Smooth muscle cell (in vitro differentiated cells): ENCODE measurements at regions not wholly inside any gene's neighbourhood (a gene's known extent, or its start where the extent isn't known, plus 50 kb on each side); places are given as distances from the start of the nearest gene placed in this dataset.

Experiments used
- DNase-seq: peaks from one replicate; lab custom pipeline; 2025; ENCODE audit not compliant: unreplicated experiment; lab: John Stamatoyannopoulos, UW
- H2AFZ ChIP-seq: fragments of 200-600 bp; sonication (generic); 2 replicates; pipeline ENCODE4 v1.6.0; 2016; ENCODE audit warnings: antibody characterized with exemption, low read depth, mild to moderate bottlenecking
- H3F3A ChIP-seq: fragments of 200-600 bp; sonication (generic); 2 replicates; pipeline ENCODE4 v1.6.0; 2017; ENCODE audit warnings: antibody characterized with exemption, low read depth
- H3K27ac ChIP-seq: fragments of 200-600 bp; sonication (generic); 2 replicates; pipeline ENCODE4 v1.5.1; 2016; ENCODE audit warnings: low read depth, mild to moderate bottlenecking
- H3K27me3 ChIP-seq: fragments of 200-600 bp; sonication (generic); 2 replicates; pipeline ENCODE4 v1.6.1; 2016; ENCODE audit warnings: low read depth, mild to moderate bottlenecking
- H3K36me3 ChIP-seq: fragments of 200-600 bp; sonication (generic); 2 replicates; pipeline ENCODE4 v1.5.1; 2016; ENCODE audit warnings: low read depth
- H3K4me1 ChIP-seq: fragments of 200-600 bp; sonication (generic); 2 replicates; pipeline ENCODE4 v1.5.1; 2016; ENCODE audit warnings: low read depth
- H3K4me2 ChIP-seq: fragments of 200-600 bp; sonication (generic); 2 replicates; pipeline ENCODE4 v1.6.0; 2016; ENCODE audit warnings: mild to moderate bottlenecking
- H3K4me3 ChIP-seq: fragments of 200-600 bp; sonication (generic); 2 replicates; pipeline ENCODE4 v1.5.1; 2016; ENCODE audit warnings: mild to moderate bottlenecking
- H3K79me2 ChIP-seq: fragments of 200-600 bp; sonication (generic); 2 replicates; pipeline ENCODE4 v1.6.0; 2016; ENCODE audit warnings: low read depth, mild to moderate bottlenecking
- H3K9ac ChIP-seq: fragments of 200-600 bp; sonication (generic); 2 replicates; pipeline ENCODE4 v1.6.0; 2016; ENCODE audit warnings: low read depth
- H3K9me3 ChIP-seq: fragments of 200-600 bp; sonication (generic); replicated peaks from 2 replicates; pipeline ENCODE4 v1.5.1; 2016; ENCODE audit warnings: low read depth
- H4K20me1 ChIP-seq: fragments of 200-600 bp; sonication (generic); 2 replicates; pipeline ENCODE4 v1.6.0; 2016; ENCODE audit warnings: low read depth
- WGBS: methylation state at CpG from one replicate; pipeline ENCODE4 v1.1.7; 2016; ENCODE audit warnings: low lambda C conversion rate; 5-methylcytosine and 5-hydroxymethylcytosine counted together
- TF ChIP-seq, protein P1 (sequence below): fragments of 200-600 bp; sonication (generic); IDR thresholded peaks from 2 replicates; pipeline ENCODE4 v1.5.1; 2017; ENCODE audit warnings: borderline replicate concordance, mild to moderate bottlenecking, antibody characterized with exemption; ENCODE audit not compliant: insufficient read depth, poor library complexity, severe bottlenecking

DNA sequence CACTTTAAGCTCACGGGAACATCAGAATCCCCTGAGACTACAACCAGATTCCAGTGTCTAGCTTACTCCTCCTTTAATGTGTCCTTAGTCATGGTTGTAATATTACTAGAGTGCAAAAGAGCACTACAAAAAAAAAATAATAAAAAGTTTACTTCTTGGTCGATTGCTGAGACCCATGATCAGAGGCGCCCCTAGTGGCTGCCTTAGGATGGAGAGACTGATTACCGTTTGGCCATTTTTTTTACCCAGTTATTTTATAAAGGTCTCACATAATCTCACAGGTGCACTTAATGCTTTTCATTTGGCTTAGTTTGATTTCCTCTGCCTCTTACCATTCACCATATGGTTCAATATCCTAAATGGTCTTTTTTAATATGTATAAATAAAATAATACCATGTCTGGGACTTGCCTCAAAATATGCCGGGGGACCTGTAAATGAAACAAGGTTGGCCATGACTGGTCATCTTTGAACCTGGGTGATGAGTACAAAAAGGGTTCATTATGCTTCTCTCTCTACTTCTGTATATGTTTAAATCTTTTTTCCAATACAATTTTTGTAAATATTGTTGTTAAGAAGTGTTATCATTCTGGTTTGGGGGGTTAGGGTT lies 331.5 kb upstream of the NFE2L3 start:
- H3F3A ChIP-seq = no peaks in the 10 kb centered on the region
- H4K20me1 ChIP-seq = no peaks in the 10 kb centered on the region
- no peak for DNase-seq
- no peak overlapping the region for H3K4me2 ChIP-seq
- H3K9me3 ChIP-seq = no peaks in the 10 kb centered on the region
- no peaks in the 10 kb centered on the region for H3K27me3 ChIP-seq
- H3K36me3 ChIP-seq = no peaks in the 10 kb centered on the region
- WGBS = 74% methylated on average over 5 of the region's 5 CpGs
- H3K79me2 ChIP-seq = no peaks in the 10 kb centered on the region
- H3K27ac ChIP-seq = no peak overlapping the region
- no peak overlapping the region for H3K9ac ChIP-seq
- TF ChIP-seq, protein P1, sequence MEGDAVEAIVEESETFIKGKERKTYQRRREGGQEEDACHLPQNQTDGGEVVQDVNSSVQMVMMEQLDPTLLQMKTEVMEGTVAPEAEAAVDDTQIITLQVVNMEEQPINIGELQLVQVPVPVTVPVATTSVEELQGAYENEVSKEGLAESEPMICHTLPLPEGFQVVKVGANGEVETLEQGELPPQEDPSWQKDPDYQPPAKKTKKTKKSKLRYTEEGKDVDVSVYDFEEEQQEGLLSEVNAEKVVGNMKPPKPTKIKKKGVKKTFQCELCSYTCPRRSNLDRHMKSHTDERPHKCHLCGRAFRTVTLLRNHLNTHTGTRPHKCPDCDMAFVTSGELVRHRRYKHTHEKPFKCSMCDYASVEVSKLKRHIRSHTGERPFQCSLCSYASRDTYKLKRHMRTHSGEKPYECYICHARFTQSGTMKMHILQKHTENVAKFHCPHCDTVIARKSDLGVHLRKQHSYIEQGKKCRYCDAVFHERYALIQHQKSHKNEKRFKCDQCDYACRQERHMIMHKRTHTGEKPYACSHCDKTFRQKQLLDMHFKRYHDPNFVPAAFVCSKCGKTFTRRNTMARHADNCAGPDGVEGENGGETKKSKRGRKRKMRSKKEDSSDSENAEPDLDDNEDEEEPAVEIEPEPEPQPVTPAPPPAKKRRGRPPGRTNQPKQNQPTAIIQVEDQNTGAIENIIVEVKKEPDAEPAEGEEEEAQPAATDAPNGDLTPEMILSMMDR = peak; percentile 45
- H2AFZ ChIP-seq = no peak overlapping the region
- H3K4me1 ChIP-seq = no peaks in the 10 kb centered on the region
- H3K4me3 ChIP-seq = no peak overlapping the region

DNA sequence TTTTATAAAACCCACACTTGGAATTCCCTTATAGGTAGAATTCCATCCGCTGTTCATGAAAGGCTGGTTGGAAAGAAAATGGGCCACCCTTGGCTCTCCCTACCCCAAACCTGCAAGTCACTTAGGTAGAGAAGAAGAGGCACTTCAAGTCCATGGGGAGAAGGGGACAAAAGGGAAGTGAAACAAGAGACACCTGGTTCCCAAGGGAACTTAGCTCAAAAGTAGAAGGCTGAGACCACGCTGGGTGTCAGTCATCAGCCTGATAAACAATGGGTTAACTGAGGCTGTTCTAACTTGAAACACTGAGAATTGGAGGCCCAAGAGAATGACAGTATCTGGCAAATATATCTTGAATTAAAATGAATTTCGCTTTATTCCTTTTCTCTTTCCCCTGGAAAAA lies 330.8 kb upstream of the NFE2L3 start:
- Histone ChIP-seq H3K4me1 (no peaks in the 10 kb centered on the region), H4K20me1 (no peaks in the 10 kb centered on the region), H3K79me2 (no peaks in the 10 kb centered on the region), H3K27ac (no peak overlapping the region), H3K36me3 (no peaks in the 10 kb centered on the region), H3K27me3 (no peaks in the 10 kb centered on the region), H2AFZ (no peak overlapping the region), H3F3A (no peaks in the 10 kb centered on the region), H3K4me2 (no peak overlapping the region), H3K9ac (no peak overlapping the region), H3K4me3 (no peak overlapping the region), H3K9me3 (no peaks in the 10 kb centered on the region)
- no peak for DNase-seq
- TF ChIP-seq, protein P1 = no peak
- 84% methylated on average over 3 of the region's 3 CpGs for WGBS

DNA sequence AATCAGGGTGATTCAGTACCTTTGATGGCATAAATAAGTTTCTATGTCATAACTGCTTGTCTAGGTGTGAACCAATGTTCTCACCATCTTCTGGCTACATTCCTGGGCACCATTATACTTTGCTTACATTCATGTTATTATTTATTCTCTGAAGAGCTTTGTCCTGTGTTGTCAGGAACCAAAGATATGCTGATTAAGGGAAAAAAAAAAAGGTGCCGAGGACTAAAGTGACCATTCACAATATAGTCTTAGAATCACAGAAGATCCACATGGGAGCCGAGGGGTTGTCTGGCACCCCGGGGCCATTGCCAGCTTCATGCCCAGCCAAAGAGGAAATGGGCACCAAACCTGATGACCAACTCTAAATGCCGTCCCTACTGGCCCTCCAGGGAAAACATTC lies 329.2 kb upstream of the NFE2L3 start:
- Histone ChIP-seq H3K36me3 (no peaks in the 10 kb centered on the region), H3K9me3 (no peaks in the 10 kb centered on the region), H2AFZ (no peak overlapping the region), H3K4me1 (no peaks in the 10 kb centered on the region), H3K27me3 (no peaks in the 10 kb centered on the region), H3K27ac (no peak overlapping the region), H3K9ac (no peak overlapping the region), H3K4me3 (no peak overlapping the region), H4K20me1 (no peaks in the 10 kb centered on the region), H3F3A (no peaks in the 10 kb centered on the region), H3K79me2 (no peaks in the 10 kb centered on the region), H3K4me2 (no peak overlapping the region)
- TF ChIP-seq, protein P1 = no peak
- WGBS = 97% methylated on average over 4 of the region's 4 CpGs
- no peak for DNase-seq

DNA sequence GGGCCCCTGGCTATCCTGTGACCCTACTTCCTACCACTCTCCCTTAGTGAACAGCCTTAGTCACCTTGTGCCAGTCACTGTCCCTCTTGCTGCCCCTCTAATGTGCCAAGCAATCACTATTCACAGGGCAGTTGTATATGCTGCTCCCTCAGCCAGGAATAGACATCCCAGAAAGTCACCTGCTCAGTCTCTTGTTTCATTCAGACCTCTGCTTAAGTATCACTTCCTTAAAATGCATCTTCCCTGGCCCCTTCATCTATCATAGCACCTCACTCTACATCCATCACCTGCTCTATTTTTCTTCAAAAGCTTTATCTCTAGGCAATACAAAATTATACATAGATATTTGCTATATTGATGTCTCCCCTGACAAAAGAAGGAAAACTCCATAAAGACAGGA lies 328.4 kb upstream of the NFE2L3 start:
- H3K27me3 ChIP-seq = no peaks in the 10 kb centered on the region
- H3K9me3 ChIP-seq = no peaks in the 10 kb centered on the region
- no peaks in the 10 kb centered on the region for H3K36me3 ChIP-seq
- H2AFZ ChIP-seq = no peak overlapping the region
- no peak for DNase-seq
- H3F3A ChIP-seq = no peaks in the 10 kb centered on the region
- no peak overlapping the region for H3K4me2 ChIP-seq
- H3K4me3 ChIP-seq = no peak overlapping the region
- no peak overlapping the region for H3K9ac ChIP-seq
- no peaks in the 10 kb centered on the region for H3K4me1 ChIP-seq
- no peaks in the 10 kb centered on the region for H4K20me1 ChIP-seq
- H3K79me2 ChIP-seq = no peaks in the 10 kb centered on the region
- TF ChIP-seq, protein P1 = no peak
- no peak overlapping the region for H3K27ac ChIP-seq
